ENCODE measurements at regions not wholly inside any gene's neighbourhood (a gene's known extent, or its start where the extent isn't known, plus 50 kb on each side); places are given as distances from the start of the nearest gene placed in this dataset.

- TF ChIP-seq, protein P1, sequence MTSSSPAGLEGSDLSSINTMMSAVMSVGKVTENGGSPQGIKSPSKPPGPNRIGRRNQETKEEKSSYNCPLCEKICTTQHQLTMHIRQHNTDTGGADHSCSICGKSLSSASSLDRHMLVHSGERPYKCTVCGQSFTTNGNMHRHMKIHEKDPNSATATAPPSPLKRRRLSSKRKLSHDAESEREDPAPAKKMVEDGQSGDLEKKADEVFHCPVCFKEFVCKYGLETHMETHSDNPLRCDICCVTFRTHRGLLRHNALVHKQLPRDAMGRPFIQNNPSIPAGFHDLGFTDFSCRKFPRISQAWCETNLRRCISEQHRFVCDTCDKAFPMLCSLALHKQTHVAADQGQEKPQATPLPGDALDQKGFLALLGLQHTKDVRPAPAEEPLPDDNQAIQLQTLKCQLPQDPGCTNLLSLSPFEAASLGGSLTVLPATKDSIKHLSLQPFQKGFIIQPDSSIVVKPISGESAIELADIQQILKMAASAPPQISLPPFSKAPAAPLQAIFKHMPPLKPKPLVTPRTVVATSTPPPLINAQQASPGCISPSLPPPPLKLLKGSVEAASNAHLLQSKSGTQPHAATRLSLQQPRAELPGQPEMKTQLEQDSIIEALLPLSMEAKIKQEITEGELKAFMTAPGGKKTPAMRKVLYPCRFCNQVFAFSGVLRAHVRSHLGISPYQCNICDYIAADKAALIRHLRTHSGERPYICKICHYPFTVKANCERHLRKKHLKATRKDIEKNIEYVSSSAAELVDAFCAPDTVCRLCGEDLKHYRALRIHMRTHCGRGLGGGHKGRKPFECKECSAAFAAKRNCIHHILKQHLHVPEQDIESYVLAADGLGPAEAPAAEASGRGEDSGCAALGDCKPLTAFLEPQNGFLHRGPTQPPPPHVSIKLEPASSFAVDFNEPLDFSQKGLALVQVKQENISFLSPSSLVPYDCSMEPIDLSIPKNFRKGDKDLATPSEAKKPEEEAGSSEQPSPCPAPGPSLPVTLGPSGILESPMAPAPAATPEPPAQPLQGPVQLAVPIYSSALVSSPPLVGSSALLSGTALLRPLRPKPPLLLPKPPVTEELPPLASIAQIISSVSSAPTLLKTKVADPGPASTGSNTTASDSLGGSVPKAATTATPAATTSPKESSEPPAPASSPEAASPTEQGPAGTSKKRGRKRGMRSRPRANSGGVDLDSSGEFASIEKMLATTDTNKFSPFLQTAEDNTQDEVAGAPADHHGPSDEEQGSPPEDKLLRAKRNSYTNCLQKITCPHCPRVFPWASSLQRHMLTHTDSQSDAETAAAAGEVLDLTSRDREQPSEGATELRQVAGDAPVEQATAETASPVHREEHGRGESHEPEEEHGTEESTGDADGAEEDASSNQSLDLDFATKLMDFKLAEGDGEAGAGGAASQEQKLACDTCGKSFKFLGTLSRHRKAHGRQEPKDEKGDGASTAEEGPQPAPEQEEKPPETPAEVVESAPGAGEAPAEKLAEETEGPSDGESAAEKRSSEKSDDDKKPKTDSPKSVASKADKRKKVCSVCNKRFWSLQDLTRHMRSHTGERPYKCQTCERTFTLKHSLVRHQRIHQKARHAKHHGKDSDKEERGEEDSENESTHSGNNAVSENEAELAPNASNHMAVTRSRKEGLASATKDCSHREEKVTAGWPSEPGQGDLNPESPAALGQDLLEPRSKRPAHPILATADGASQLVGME (CRISPR knock-in tag; IDR thresholded peaks at IDR 0.05), result no peak
- TF ChIP-seq ZNF766 (CRISPR knock-in tag; conservative IDR thresholded peaks at IDR 0.05) (no peak), DLX4 (CRISPR knock-in tag; IDR thresholded peaks at IDR 0.05) (no peak), ZKSCAN1 (IDR thresholded peaks at IDR 0.05; ENCODE audit: low read depth, low read length) (no peak), KDM4B (IDR thresholded peaks at IDR 0.05; ENCODE audit: borderline replicate concordance in 2 of 2, low read depth in 1 of 2) (no peak)
Observed at GRCh38 chr11:57123590-57123989, 58.2 kb upstream of the LRRC55 start (continued).
